8988T (cell line): ENCODE measurements at regions not wholly inside any gene's neighbourhood (a gene's known extent, or its start where the extent isn't known, plus 50 kb on each side); places are given as distances from the start of the nearest gene placed in this dataset.

Experiments
- DNase-seq: peaks from one replicate; pipeline ENCODE4 v3.0.0; 2011

DNA sequence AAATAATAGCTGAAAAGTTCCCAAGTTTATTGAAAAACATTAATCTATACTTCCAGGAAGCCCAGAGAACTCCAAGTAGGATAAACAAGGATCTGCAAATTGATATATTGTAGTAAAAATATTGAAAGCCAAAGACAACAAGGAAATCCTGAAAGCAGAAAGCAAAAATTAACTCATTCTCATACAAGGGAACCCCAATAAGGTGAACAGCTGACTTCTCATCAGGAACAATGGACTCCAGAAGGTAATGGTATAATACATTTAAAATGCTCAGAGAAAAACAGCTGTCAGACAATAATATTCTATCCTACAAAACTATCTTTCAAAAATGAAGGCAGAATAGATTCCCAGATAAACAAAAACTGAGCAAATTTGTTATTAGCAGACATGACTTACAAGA is 138.1 kb upstream of the BMP4 start:
- no peak for DNase-seq

- DNase-seq = no peak
These were observed 141.9 kb upstream of the BMP4 start for GRCh38 chr14:54098536-54098935.

- no peak for DNase-seq
These were observed 145.4 kb upstream of the BMP4 start for GRCh38 chr14:54102051-54102456.

DNA sequence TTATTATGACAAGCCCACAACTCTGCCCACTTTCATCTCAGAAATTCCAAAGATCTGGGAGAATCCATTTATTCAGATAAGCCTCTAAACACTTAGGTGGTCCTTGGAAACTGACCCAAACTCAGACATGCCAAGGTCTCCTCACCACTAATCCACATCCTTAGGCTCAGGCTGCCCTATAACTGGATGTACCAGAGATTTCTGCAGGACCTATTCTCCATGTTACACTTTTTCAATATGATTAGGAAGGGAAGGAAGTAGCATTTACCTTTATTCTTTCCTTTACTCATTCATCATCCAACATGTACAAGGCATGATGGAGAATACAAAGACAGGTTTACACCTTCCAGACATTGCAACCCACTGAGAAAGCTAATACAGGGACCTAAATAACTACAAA is 145.9 kb upstream of the BMP4 start:
- DNase-seq = no peak

DNA sequence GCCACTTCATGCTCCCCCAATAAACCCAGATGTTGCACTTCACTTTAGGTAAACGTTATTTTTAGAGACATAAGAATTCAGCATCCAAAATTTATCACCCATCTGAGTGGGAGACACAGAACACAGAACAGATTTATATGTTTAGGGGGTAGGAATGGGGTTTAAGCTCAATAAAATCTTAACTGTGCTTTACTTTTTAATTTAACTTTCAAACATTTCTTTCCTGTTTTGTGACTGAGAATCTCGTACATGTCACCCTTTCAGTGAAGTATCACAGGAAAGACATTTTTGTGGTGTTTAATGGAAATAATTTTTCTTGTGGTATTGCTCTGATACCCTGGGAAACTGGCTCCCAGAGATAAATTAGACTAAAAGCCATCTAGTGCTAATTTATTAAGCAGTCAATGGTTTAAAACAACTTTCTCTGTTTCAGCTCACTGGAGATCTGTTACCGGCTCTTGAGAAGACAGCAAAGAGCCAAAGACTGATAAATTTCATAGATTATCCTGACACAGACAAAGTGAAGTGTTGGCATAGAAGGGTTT is 148.0 kb upstream of the BMP4 start:
- no peak for DNase-seq

DNA sequence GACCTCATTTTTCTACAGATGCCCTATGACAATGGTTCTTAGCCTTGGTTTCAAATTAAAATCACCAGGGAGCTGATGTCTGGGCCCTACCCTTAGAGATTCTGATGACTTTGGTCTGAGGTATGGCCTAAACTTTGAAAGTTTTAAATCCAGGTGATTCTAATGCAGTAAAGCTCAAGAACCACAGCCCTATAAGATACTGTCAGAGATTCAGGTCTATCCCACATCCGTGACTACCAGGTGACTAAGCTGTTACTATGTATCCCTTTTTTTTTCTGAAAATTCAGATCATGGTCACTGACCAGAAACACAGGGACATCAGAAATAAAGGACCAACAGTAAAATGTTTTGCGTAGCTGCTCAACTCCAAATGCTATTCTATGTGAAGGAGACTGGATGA is 148.8 kb upstream of the BMP4 start:
- no peak for DNase-seq

DNA sequence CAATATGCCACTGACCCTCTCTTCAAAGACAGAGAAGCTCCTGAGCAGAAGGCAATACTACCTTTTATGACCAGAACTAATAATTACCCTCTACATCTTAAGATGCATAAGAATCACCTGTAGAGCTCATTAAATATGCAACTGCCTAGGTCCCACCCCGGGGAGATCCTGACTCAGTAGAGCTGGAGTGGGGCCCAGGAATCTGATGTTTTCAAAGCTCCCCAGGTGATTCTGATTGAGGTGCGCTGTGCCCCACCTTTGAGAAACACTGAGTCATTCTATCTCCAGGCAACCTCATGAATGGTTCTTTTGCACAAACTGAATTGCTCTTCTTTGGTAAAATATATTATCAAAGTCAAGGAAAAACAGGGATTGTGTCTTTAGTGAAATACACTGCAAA is 149.3 kb upstream of the BMP4 start:
- DNase-seq = no peak

GRCh38 chr14:54106661-54107377 is 150.2 kb upstream of the BMP4 start:
- no peak for DNase-seq

DNA sequence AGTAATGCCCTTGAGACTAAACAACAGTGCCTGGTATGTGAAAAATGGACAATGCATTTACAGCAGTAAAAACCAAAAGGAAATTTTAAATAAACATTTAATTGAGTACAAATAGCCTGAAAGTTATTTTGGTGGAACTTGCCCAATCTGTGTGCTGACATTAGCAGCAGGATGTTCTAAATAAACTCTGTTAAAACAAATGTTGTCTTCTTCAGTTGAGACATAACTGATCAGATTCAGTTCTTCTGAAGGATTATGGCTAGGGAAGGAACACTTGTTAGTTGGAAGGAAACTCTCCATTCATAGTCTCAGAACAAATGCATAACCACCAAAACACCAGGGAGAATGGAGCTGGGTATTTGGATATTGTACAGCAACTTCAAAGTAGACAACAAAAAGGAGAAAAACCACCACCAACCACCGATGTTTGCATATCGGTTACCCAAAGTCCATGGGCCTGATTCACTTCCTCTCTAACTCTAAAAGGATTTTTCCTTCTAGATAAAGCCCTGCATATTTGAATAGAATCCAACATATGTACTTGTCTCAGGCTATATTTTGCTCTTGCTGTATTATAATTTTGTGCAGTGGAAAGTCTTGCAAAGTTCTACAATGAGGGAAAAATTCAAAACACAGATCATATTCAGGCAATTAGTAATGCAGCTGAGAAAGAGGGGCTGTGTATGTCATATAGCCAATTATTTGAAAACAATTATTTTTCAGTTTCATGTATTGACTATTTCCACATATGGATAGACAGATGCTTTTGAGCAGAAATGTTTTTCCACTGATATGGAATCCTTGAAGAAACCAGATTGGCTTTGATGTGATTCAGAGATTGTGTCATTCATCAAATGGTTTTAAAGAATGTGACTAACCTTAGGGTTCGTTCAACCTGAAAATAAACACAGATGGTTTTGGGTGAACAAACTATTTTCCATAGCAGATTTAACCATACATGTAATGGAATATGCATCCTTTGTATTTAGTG is 152.2 kb upstream of the BMP4 start:
- DNase-seq = no peak

- DNase-seq = no peak
These were observed 153.0 kb upstream of the BMP4 start for GRCh38 chr14:54109521-54110120.

GRCh38 chr14:54114941-54115340 is 158.3 kb upstream of the BMP4 start:
- DNase-seq = no peak

DNA sequence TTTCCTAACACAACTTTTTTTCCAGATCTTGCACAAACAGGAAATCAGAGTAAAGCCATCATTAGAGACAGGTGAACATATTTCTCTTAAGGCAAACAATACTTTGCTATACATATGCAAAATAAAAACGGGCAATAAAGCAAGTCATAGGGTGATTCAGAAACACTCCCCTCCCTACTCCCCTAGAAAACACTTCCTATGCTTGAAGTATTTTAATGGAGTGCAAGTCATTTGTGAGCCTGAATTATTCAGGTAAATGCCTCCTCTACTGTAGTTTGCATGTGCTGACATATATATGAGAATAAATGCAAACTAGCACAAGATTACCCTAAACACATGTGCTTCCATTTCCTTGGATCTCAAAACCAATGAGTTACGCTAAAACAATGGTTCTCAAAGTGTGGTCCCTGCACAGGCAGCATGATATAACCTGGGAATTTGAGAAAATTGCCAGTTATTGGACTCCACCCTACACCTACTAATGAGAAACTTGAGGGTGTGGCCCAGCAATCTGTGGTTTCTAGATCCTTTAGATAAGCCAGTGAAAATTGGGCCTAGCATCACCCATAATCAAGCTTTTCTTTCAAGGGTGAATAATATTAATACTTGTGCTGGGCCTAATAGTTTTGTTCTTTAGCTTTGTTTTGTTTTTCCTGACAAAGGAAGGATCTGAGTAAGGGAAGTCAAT is 159.7 kb upstream of the BMP4 start:
- no peak for DNase-seq

- no peak for DNase-seq
These were observed 160.3 kb upstream of the BMP4 start for GRCh38 chr14:54116972-54117371.

DNA sequence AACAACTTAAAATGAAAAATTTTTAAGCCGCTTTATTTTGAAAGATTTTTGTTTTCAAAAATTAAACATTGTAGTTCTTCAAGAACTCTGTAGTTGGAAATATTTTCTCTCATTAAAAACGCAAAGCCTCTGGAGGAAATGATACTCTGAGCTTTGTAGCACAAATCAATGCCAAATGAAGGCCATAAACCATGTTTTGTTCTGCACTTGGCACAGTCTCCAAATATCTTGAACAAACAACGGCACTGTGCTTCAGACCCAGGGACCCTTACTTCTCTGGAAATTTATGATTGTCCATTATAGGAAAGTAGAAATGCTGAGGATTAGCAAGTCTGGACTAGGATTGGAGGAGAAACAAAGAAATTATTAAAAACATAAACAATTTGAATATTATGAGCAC is 160.8 kb upstream of the BMP4 start:
- DNase-seq = no peak

GRCh38 chr14:54117924-54118323 is 161.3 kb upstream of the BMP4 start:
- DNase-seq = no peak

- DNase-seq = no peak
These were observed 163.6 kb upstream of the BMP4 start for GRCh38 chr14:54120260-54120659.

DNA sequence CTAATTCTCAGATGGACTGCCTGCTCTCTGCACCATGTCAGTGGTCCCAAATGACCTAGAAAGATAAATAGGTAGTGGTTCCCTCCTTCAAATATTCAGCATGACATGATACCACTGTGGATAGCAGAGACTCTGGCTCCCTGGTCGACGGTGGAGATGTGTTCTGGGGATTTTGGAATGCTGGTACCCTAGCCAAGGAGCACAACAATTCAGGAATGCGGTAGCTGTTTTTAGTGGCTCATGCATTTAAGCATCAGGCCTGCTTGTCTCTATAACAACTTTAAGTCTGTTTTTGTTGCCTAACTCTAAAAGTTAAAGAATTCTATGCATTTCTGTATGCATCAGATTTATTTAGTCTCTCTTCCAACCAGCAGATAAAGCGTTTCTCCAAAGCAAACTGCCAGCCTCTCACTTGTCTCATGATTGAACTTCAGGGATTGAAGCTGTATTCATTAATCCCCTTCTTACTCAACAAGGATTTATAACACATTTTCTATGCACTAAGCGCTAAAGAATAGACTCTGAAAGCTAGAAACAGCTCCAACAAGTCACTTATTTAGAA is 164.9 kb upstream of the BMP4 start:
- DNase-seq = no peak

- DNase-seq = no peak
These were observed 167.2 kb upstream of the BMP4 start for GRCh38 chr14:54123841-54124240.

- DNase-seq = no peak
These were observed 168.5 kb upstream of the BMP4 start for GRCh38 chr14:54125109-54125508.

- no peak for DNase-seq
These were observed 170.3 kb upstream of the BMP4 start for GRCh38 chr14:54126947-54127346.

- DNase-seq = no peak
These were observed 170.9 kb upstream of the BMP4 start for GRCh38 chr14:54127526-54127925.

GRCh38 chr14:54129850-54130640 is 173.4 kb upstream of the BMP4 start:
- DNase-seq = no peak
